HCT116 (cell line): ENCODE measurements at regions not wholly inside any gene's neighbourhood (a gene's known extent, or its start where the extent isn't known, plus 50 kb on each side); places are given as distances from the start of the nearest gene placed in this dataset.

Experiments
- CTCF ChIP-seq, 3 experiments: fragments of 200-600 bp in 1 of 3; sonication (generic) in 1 of 3; IDR thresholded peaks in 2 of 3; conservative IDR thresholded peaks in 1 of 3; 2 replicates each; pipeline ENCODE4 v1.5.1; 2012 to 2017; ENCODE audit warnings: low read depth in 2 of 3, low read length in 2 of 3, antibody characterized with exemption in 1 of 3, borderline replicate concordance in 1 of 3, control low read depth in 1 of 3, mild to moderate bottlenecking in 1 of 3, mixed read lengths in 1 of 3, mixed run types in 1 of 3, moderate library complexity in 1 of 3; ENCODE audit not compliant: insufficient read depth in 1 of 3
- EZH2phosphoT487 ChIP-seq: fragments of 200-600 bp; IDR thresholded peaks from 2 replicates; pipeline ENCODE4 v1.6.1; 2018; ENCODE audit warnings: antibody characterized with exemption, borderline replicate concordance
- POLR2A ChIP-seq: IDR thresholded peaks from 2 replicates; pipeline ENCODE4 v1.7.0; 2011; ENCODE audit warnings: borderline replicate concordance; ENCODE audit not compliant: insufficient read depth, insufficient read length; ENCODE audit errors: extremely low read depth
- POLR2AphosphoS5 ChIP-seq: IDR thresholded peaks from 2 replicates; pipeline ENCODE4 v1.6.1; 2011; ENCODE audit warnings: mild to moderate bottlenecking, low read depth, low read length, moderate library complexity
- RAD21 ChIP-seq: IDR thresholded peaks from 2 replicates; pipeline ENCODE4 v1.6.1; 2012; ENCODE audit warnings: low read depth, mild to moderate bottlenecking
- TCF7L2 ChIP-seq: IDR thresholded peaks from 2 replicates; pipeline ENCODE4 v1.7.0; 2011; ENCODE audit warnings: borderline replicate concordance, inconsistent platforms; ENCODE audit not compliant: insufficient read depth, insufficient read length; ENCODE audit errors: extremely low read depth

- no peak for TF ChIP-seq POLR2AphosphoS5
- no peak for TF ChIP-seq TCF7L2
- TF ChIP-seq RAD21 = no peak
- TF ChIP-seq EZH2phosphoT487 = no peak
- no peak for TF ChIP-seq POLR2A
- no peak for TF ChIP-seq CTCF (IDR thresholded peaks at IDR 0.05 in 2 of 3, conservative IDR thresholded peaks at IDR 0.05 in 1 of 3; ENCODE audit: borderline replicate concordance in 1 of 3, insufficient read depth in 1 of 3, low read depth in 2 of 3, low read length in 2 of 3)
These were observed 141.2 kb downstream of the ACER2 start for GRCh38 chr9:19550009-19550408.
